ENCODE measurements at regions not wholly inside any gene's neighbourhood (a gene's known extent, or its start where the extent isn't known, plus 50 kb on each side); places are given as distances from the start of the nearest gene placed in this dataset.

DNA sequence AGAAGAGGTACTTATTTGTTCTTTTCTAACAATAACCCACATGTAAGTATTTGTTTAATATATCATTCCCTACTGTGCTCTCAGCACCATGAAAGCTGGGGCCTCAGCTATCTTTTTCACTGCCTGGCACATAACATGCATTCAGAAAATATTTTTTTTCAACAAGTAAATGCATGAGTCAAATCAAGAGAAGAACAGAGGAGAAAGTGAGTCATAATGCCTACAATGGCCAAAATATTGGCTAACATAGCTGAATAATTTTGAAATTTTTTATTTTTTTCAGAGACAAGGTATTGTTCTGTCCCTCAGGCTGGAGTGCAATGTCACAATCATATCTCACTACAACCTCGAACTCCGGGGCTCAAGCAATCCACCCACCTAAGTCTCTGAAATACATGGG lies 252.2 kb upstream of the ADAMTS5 start:
- Histone ChIP-seq H3K79me2 (ENCODE audit: insufficient read depth, low read length) (no peaks in the 10 kb centered on the region), H3K9me2 (replicated peaks; ENCODE audit: insufficient read depth, low read length) (no peaks in the 10 kb centered on the region), H2AFZ (ENCODE audit: low read depth, low read length, severe bottlenecking) (no peak overlapping the region), H4K20me1 (ENCODE audit: low read depth, low read length) (no peaks in the 10 kb centered on the region), H3K4me2 (ENCODE audit: low read depth, low read length, poor library complexity, severe bottlenecking) (no peak overlapping the region), H3K9ac (ENCODE audit: low read length) (no peak overlapping the region), H3K36me3 (ENCODE audit: low read length) (no peaks in the 10 kb centered on the region), H3K9me3 (ENCODE audit: insufficient read depth, low read length) (no peaks in the 10 kb centered on the region), H3K27ac (ENCODE audit: low read depth, low read length) (no peak overlapping the region), H3F3A (ENCODE audit: insufficient read depth) (no peaks in the 10 kb centered on the region), H3K27me3 (ENCODE audit: low read length) (no peaks in the 10 kb centered on the region), H3K4me3 (ENCODE audit: insufficient read depth, low read length, poor library complexity, severe bottlenecking) (no peak overlapping the region)
- TF ChIP-seq, protein P1, sequence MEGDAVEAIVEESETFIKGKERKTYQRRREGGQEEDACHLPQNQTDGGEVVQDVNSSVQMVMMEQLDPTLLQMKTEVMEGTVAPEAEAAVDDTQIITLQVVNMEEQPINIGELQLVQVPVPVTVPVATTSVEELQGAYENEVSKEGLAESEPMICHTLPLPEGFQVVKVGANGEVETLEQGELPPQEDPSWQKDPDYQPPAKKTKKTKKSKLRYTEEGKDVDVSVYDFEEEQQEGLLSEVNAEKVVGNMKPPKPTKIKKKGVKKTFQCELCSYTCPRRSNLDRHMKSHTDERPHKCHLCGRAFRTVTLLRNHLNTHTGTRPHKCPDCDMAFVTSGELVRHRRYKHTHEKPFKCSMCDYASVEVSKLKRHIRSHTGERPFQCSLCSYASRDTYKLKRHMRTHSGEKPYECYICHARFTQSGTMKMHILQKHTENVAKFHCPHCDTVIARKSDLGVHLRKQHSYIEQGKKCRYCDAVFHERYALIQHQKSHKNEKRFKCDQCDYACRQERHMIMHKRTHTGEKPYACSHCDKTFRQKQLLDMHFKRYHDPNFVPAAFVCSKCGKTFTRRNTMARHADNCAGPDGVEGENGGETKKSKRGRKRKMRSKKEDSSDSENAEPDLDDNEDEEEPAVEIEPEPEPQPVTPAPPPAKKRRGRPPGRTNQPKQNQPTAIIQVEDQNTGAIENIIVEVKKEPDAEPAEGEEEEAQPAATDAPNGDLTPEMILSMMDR (IDR thresholded peaks at IDR 0.05; ENCODE audit: insufficient read depth, low read length, poor library complexity, severe bottlenecking), result no peak
- TF ChIP-seq EZH2phosphoT487 (conservative IDR thresholded peaks at IDR 0.05; ENCODE audit: low read length), result no peak

DNA sequence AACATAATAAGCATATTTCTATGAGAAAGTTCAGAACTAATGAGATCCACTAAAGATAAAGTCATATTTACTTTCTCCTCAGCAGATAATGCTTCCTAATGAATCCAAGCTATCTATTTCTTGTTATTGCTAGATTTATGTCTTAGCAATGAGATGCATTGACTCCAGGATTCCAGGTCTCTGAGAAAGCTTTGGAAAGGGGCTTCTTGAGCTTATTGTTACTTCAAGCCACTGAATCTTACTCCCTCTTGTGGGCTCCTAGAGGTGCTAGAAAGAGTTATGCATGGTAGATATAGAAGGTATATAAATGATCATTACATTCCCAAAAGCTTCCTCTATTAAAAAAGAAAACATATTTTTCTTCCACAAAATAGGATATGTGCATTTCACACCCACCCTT lies 246.4 kb upstream of the ADAMTS5 start:
- no peak overlapping the region for H3K4me2 ChIP-seq (ENCODE audit: low read depth, low read length, poor library complexity, severe bottlenecking)
- TF ChIP-seq EZH2phosphoT487 (conservative IDR thresholded peaks at IDR 0.05; ENCODE audit: low read length), result no peak
- TF ChIP-seq, protein P1 (IDR thresholded peaks at IDR 0.05; ENCODE audit: insufficient read depth, low read length, poor library complexity, severe bottlenecking), result no peak
- no peaks in the 10 kb centered on the region for H3K27me3 ChIP-seq (ENCODE audit: low read length)
- no peaks in the 10 kb centered on the region for H3K79me2 ChIP-seq (ENCODE audit: insufficient read depth, low read length)
- no peak overlapping the region for H3K27ac ChIP-seq (ENCODE audit: low read depth, low read length)
- no peak overlapping the region for H2AFZ ChIP-seq (ENCODE audit: low read depth, low read length, severe bottlenecking)
- no peaks in the 10 kb centered on the region for H4K20me1 ChIP-seq (ENCODE audit: low read depth, low read length)
- no peaks in the 10 kb centered on the region for H3K9me3 ChIP-seq (ENCODE audit: insufficient read depth, low read length)
- H3K9ac ChIP-seq (ENCODE audit: low read length), result no peak overlapping the region
- no peaks in the 10 kb centered on the region for H3F3A ChIP-seq (ENCODE audit: insufficient read depth)
- no peak overlapping the region for H3K4me3 ChIP-seq (ENCODE audit: insufficient read depth, low read length, poor library complexity, severe bottlenecking)
- H3K9me2 ChIP-seq (replicated peaks; ENCODE audit: insufficient read depth, low read length), result no peaks in the 10 kb centered on the region
- no peaks in the 10 kb centered on the region for H3K36me3 ChIP-seq (ENCODE audit: low read length)

DNA sequence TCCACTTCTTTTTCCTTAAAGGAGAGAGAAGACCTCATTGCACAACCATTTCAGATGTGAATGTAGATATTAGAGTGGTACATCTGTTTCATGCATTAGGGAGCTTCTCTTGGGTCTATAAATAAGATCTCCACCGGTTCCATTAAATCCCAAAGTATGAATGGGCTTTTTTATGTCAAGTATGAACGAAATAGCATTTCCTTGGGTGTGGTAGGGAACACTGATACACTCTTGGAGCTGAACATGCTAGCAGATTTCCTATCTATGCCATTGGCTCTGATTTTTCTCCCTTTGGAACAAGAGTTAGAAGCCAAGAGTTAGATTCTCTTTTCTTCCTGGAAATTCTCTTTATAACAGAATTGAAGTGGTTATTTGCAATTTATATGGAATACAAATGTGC lies 245.6 kb upstream of the ADAMTS5 start:
- no peaks in the 10 kb centered on the region for H3K79me2 ChIP-seq (ENCODE audit: insufficient read depth, low read length)
- H2AFZ ChIP-seq (ENCODE audit: low read depth, low read length, severe bottlenecking), result no peak overlapping the region
- H3K4me3 ChIP-seq (ENCODE audit: insufficient read depth, low read length, poor library complexity, severe bottlenecking), result no peak overlapping the region
- no peaks in the 10 kb centered on the region for H3K36me3 ChIP-seq (ENCODE audit: low read length)
- H3K4me2 ChIP-seq (ENCODE audit: low read depth, low read length, poor library complexity, severe bottlenecking), result no peak overlapping the region
- TF ChIP-seq EZH2phosphoT487 (conservative IDR thresholded peaks at IDR 0.05; ENCODE audit: low read length), result no peak
- TF ChIP-seq, protein P1 (IDR thresholded peaks at IDR 0.05; ENCODE audit: insufficient read depth, low read length, poor library complexity, severe bottlenecking), result no peak
- H3K27me3 ChIP-seq (ENCODE audit: low read length), result no peaks in the 10 kb centered on the region
- no peaks in the 10 kb centered on the region for H3K9me3 ChIP-seq (ENCODE audit: insufficient read depth, low read length)
- H3K27ac ChIP-seq (ENCODE audit: low read depth, low read length), result no peak overlapping the region
- H3K9me2 ChIP-seq (replicated peaks; ENCODE audit: insufficient read depth, low read length), result no peaks in the 10 kb centered on the region
- no peaks in the 10 kb centered on the region for H4K20me1 ChIP-seq (ENCODE audit: low read depth, low read length)
- no peak overlapping the region for H3K9ac ChIP-seq (ENCODE audit: low read length)
- no peaks in the 10 kb centered on the region for H3F3A ChIP-seq (ENCODE audit: insufficient read depth)
